ENCODE measurements at regions not wholly inside any gene's neighbourhood (a gene's known extent, or its start where the extent isn't known, plus 50 kb on each side); places are given as distances from the start of the nearest gene placed in this dataset.

DNA sequence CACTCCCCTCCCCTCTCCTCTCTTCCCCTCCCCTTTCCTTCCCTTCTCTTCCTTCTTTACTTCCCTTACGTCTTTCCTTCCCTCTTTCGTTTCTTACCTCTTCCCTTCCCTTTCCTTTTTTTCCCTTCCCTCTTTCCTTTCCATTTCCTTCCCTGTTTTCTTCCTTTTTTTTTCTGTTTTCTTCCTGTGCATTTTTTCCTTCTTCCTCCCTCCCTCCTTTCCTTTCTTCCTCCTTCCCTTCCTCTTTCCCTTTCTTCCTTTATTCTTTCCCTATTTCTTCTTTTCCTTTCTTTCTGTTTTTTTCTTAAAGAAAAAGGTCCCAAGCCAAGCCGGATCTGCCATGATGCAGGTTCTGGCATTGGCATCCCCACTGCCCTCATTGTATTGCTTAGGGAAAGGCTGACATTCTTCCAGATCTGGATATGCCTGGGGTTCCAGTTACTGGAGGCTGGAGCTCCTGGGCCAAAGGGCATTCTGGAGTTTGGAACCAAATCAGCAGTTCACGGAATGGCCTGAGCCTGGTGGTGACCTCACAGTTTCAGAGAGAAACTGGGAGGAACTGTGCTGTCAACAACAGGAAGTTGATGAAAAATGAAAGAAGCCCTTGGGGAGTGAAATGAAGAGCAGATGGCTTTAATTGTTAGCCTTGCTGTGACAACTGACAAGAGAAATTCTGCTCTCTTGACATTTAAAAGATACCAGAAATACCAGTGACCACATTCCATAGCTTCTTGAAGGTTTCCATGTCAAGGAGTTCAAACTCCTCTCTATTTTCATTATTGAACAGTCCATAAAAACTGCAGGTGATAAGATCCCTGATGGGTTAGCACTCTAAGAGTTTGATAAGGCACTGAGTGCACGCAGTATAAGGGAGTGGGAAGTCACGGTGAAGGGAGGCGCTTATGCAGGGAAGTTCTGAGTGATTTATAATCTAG is 622.1 kb downstream of the SPRY1 start:
- TF ChIP-seq, protein P1, sequence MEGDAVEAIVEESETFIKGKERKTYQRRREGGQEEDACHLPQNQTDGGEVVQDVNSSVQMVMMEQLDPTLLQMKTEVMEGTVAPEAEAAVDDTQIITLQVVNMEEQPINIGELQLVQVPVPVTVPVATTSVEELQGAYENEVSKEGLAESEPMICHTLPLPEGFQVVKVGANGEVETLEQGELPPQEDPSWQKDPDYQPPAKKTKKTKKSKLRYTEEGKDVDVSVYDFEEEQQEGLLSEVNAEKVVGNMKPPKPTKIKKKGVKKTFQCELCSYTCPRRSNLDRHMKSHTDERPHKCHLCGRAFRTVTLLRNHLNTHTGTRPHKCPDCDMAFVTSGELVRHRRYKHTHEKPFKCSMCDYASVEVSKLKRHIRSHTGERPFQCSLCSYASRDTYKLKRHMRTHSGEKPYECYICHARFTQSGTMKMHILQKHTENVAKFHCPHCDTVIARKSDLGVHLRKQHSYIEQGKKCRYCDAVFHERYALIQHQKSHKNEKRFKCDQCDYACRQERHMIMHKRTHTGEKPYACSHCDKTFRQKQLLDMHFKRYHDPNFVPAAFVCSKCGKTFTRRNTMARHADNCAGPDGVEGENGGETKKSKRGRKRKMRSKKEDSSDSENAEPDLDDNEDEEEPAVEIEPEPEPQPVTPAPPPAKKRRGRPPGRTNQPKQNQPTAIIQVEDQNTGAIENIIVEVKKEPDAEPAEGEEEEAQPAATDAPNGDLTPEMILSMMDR (IDR thresholded peaks at IDR 0.05), result no peak
- H3K4me3 ChIP-seq, result peak overlapping the region; percentile 16
- peak overlapping the region in 1 of 2 donors; percentile 79 for H3K27ac ChIP-seq
- no peak for DNase-seq (ENCODE audit: low spot score)

GRCh38 chr4:124019749-124020549 is 623.4 kb downstream of the SPRY1 start:
- H3K27ac ChIP-seq, result peak overlapping the region; percentile 42 to 79
- TF ChIP-seq, protein P1 (IDR thresholded peaks at IDR 0.05), result no peak
- peak overlapping the region; percentile 44 for H3K4me3 ChIP-seq

DNA sequence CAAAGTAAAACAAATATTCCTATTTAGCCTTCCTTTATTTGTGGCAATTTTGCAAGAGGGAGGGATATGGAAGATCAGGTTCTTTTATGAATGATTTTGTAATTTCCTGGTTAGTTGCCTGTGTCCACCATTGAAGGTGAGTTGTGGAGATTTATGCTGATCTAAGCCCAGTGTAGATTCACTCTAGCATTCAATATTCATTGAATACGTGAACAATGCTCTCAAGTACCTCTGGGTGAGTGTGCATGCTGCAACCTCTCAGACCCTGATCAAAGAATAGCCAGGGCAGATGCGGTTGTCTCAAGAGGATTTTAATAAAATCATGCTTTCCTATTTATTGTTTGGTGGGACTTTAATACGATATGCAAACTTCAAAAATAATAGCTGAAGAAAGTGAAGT is 628.4 kb downstream of the SPRY1 start:
- H3K27ac ChIP-seq, result no peak overlapping the region

More at GRCh38 chr4:124019749-124020549, 623.4 kb downstream of the SPRY1 start:
- no peak for DNase-seq (ENCODE audit: low spot score)

DNA sequence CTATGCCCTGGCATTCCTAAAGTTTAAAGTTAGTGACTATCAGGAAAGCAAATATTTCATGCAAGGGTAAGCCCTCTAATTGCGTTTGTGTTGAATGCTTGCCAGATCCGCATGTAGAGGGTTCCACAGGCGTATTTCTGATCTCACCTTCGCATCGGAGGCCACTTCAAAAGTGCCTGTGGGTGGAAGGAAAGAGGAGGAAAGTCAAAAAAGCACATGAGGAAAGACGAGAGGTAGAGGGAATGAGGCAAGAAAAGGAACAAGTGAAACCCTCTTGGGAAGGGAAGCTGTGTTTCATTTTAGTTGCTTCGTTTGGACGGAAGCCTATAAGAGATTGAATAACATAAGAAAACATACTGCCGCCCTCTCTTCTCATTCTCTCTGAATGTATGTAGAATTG is 628.8 kb downstream of the SPRY1 start:
- Histone ChIP-seq H3K27ac (no peak overlapping the region), H3K4me3 (peak overlapping the region; percentile 33)
- TF ChIP-seq, protein P1 (IDR thresholded peaks at IDR 0.05), result no peak
- no peak for DNase-seq (ENCODE audit: low spot score)

More for the DNA sequence above, 628.4 kb downstream of the SPRY1 start:
- peak overlapping the region; percentile 33 for H3K4me3 ChIP-seq
- DNase-seq (ENCODE audit: low spot score), result no peak
- TF ChIP-seq, protein P1 (IDR thresholded peaks at IDR 0.05), result no peak

- DNase-seq (ENCODE audit: low spot score), result no peak
- no peak overlapping the region for H3K4me3 ChIP-seq
- TF ChIP-seq, protein P1 (IDR thresholded peaks at IDR 0.05), result no peak
Measured at GRCh38 chr4:124028182-124028581, 631.6 kb downstream of the SPRY1 start.

DNA sequence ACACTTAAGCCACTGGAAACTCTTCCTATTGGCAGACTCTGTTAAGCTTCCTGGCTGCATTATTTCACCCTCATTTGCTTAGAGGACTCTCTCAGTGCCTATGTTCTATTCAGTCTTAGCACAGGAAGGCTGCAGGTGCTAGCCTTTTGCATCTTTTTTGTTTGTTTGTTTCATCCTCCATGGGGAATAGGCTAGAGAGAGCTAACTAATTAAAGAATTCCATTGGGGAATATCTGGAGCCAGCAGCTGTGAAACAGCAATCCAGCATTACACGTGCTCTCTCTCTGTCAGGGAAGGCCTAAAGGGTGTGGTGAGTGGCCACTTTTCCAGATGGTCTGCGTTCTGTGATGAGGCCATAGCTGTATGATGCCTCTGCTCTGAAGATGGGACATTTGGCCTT is 633.6 kb downstream of the SPRY1 start:
- TF ChIP-seq, protein P1 (IDR thresholded peaks at IDR 0.05), result no peak
- H3K27ac ChIP-seq, result peak overlapping the region in 1 of 2 donors; percentile 61
- no peak overlapping the region for H3K4me3 ChIP-seq
- DNase-seq (ENCODE audit: low spot score), result no peak

More at GRCh38 chr4:124028182-124028581, 631.6 kb downstream of the SPRY1 start:
- H3K27ac ChIP-seq, result peak overlapping the region in 1 of 2 donors; percentile 60

Measured in coronary artery (tissue), 2 donors.